Loucy (cell line): ENCODE measurements at regions not wholly inside any gene's neighbourhood (a gene's known extent, or its start where the extent isn't known, plus 50 kb on each side); places are given as distances from the start of the nearest gene placed in this dataset.

Source experiments
- EZH2phosphoT487 ChIP-seq: fragments of 200-600 bp; IDR thresholded peaks from 2 replicates; pipeline ENCODE4 v1.6.1; 2018; ENCODE audit warnings: antibody characterized with exemption, mild to moderate bottlenecking, moderate library complexity, borderline replicate concordance
- TF ChIP-seq, protein P1 (sequence below): fragments of 200-600 bp; sonication (generic); conservative IDR thresholded peaks from 2 replicates; pipeline ENCODE4 v1.5.1; 2014; ENCODE audit warnings: mild to moderate bottlenecking, antibody characterized with exemption, low read length

DNA sequence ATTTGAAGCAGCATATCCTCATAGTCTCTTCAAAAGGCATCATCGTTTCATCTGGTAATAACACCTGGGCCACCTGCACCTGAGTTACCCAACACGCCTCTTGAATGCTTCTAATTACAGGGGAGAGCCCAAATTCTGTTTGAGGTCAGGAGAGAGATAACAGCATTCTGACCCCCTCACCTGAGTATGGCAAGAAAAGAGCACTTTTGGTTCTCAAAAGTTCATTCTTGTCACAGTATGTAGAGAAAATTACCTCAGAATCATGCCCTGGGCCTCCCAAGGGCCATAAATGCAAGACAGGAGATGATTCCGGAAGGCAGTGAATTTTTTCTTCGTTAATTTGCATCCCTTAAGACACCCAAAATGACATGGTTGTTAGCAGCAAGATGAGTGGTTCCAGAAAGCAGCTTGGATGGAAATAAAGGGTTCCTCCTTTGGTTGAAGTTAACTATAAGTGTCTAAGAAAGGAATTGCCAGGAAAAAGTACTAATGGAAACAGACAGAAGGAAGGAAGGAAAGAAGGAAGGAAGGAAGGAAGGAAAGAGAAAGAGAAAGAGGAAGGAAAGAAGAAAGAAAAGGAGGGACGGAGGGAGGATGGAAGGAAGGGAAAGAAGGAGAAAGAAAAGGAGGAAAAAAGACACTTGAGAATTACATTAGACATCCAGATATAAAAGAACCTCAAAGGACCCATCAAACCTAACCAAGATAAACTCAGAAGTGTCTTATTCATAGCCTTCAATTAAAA, 228.4 kb upstream of the RHOBTB1 start:
- TF ChIP-seq, protein P1, sequence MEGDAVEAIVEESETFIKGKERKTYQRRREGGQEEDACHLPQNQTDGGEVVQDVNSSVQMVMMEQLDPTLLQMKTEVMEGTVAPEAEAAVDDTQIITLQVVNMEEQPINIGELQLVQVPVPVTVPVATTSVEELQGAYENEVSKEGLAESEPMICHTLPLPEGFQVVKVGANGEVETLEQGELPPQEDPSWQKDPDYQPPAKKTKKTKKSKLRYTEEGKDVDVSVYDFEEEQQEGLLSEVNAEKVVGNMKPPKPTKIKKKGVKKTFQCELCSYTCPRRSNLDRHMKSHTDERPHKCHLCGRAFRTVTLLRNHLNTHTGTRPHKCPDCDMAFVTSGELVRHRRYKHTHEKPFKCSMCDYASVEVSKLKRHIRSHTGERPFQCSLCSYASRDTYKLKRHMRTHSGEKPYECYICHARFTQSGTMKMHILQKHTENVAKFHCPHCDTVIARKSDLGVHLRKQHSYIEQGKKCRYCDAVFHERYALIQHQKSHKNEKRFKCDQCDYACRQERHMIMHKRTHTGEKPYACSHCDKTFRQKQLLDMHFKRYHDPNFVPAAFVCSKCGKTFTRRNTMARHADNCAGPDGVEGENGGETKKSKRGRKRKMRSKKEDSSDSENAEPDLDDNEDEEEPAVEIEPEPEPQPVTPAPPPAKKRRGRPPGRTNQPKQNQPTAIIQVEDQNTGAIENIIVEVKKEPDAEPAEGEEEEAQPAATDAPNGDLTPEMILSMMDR, result no peak
- no peak for TF ChIP-seq EZH2phosphoT487
